Neural cell (in vitro differentiated cells): ENCODE measurements at regions not wholly inside any gene's neighbourhood (a gene's known extent, or its start where the extent isn't known, plus 50 kb on each side); places are given as distances from the start of the nearest gene placed in this dataset.

ENCODE experiments used
- EP300 ChIP-seq: fragments of 450-650 bp; conservative IDR thresholded peaks from 2 replicates; pipeline ENCODE4 v1.6.1; 2014; ENCODE audit warnings: antibody characterized with exemption, mild to moderate bottlenecking, moderate library complexity; ENCODE audit not compliant: poor library complexity, severe bottlenecking
- EZH2 ChIP-seq: fragments of 200-600, 300-800 bp; shearing (Covaris generic), sonication (generic); IDR thresholded peaks from 2 replicates; pipeline ENCODE4 v1.6.1; 2014; ENCODE audit warnings: antibody characterized with exemption, low read length, borderline replicate concordance, mild to moderate bottlenecking; ENCODE audit not compliant: insufficient read depth, poor library complexity, severe bottlenecking
- POLR2AphosphoS5 ChIP-seq: IDR thresholded peaks from 2 replicates; pipeline ENCODE4 v1.6.1; 2012
- RAD21 ChIP-seq: fragments of 450-650 bp; conservative IDR thresholded peaks from 2 replicates; pipeline ENCODE4 v1.6.1; 2014; ENCODE audit warnings: antibody characterized with exemption, mild to moderate bottlenecking, moderate library complexity
- TAF1 ChIP-seq: IDR thresholded peaks from 2 replicates; pipeline ENCODE4 v1.6.1; 2012; ENCODE audit warnings: low read depth
- TF ChIP-seq, protein P1 (sequence below): fragments of 450-650 bp; IDR thresholded peaks from 2 replicates; pipeline ENCODE4 v1.5.1; 2014; ENCODE audit warnings: antibody characterized with exemption, mild to moderate bottlenecking, moderate library complexity; ENCODE audit not compliant: poor library complexity, severe bottlenecking
- TF ChIP-seq, protein P2 (sequence below): IDR thresholded peaks from 2 replicates; pipeline ENCODE4 v1.6.1; 2012; ENCODE audit warnings: borderline replicate concordance

DNA sequence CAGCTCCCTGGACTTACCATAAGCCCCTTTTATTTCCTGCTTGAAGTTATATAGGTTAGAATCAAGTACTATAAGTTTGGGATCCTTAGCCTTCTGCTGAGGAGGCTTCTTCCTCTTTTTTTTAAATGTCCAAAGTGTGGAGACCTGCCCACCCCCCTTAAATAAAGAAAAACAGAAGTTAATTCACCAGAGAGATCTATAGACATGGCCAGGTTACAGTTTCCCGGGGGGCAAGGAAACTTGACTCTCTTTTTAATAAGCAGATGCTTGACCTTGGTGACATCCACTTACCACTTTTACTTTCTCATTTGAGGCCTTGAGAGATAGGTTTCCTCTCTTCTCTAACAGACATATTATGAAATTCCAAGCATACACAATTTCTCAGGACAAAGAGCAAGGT lies 88.3 kb downstream of the BMP2 start:
- TF ChIP-seq, protein P1, sequence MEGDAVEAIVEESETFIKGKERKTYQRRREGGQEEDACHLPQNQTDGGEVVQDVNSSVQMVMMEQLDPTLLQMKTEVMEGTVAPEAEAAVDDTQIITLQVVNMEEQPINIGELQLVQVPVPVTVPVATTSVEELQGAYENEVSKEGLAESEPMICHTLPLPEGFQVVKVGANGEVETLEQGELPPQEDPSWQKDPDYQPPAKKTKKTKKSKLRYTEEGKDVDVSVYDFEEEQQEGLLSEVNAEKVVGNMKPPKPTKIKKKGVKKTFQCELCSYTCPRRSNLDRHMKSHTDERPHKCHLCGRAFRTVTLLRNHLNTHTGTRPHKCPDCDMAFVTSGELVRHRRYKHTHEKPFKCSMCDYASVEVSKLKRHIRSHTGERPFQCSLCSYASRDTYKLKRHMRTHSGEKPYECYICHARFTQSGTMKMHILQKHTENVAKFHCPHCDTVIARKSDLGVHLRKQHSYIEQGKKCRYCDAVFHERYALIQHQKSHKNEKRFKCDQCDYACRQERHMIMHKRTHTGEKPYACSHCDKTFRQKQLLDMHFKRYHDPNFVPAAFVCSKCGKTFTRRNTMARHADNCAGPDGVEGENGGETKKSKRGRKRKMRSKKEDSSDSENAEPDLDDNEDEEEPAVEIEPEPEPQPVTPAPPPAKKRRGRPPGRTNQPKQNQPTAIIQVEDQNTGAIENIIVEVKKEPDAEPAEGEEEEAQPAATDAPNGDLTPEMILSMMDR: no peak
- TF ChIP-seq, protein P2, sequence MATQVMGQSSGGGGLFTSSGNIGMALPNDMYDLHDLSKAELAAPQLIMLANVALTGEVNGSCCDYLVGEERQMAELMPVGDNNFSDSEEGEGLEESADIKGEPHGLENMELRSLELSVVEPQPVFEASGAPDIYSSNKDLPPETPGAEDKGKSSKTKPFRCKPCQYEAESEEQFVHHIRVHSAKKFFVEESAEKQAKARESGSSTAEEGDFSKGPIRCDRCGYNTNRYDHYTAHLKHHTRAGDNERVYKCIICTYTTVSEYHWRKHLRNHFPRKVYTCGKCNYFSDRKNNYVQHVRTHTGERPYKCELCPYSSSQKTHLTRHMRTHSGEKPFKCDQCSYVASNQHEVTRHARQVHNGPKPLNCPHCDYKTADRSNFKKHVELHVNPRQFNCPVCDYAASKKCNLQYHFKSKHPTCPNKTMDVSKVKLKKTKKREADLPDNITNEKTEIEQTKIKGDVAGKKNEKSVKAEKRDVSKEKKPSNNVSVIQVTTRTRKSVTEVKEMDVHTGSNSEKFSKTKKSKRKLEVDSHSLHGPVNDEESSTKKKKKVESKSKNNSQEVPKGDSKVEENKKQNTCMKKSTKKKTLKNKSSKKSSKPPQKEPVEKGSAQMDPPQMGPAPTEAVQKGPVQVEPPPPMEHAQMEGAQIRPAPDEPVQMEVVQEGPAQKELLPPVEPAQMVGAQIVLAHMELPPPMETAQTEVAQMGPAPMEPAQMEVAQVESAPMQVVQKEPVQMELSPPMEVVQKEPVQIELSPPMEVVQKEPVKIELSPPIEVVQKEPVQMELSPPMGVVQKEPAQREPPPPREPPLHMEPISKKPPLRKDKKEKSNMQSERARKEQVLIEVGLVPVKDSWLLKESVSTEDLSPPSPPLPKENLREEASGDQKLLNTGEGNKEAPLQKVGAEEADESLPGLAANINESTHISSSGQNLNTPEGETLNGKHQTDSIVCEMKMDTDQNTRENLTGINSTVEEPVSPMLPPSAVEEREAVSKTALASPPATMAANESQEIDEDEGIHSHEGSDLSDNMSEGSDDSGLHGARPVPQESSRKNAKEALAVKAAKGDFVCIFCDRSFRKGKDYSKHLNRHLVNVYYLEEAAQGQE: no peak
- TF ChIP-seq TAF1 (no peak), POLR2AphosphoS5 (no peak), EP300 (no peak), EZH2 (no peak), RAD21 (no peak)
